ENCODE measurements at regions not wholly inside any gene's neighbourhood (a gene's known extent, or its start where the extent isn't known, plus 50 kb on each side); places are given as distances from the start of the nearest gene placed in this dataset.
A peak's percentile ranks its signal among the peaks of the same experiment; 100 is the strongest.

DNA sequence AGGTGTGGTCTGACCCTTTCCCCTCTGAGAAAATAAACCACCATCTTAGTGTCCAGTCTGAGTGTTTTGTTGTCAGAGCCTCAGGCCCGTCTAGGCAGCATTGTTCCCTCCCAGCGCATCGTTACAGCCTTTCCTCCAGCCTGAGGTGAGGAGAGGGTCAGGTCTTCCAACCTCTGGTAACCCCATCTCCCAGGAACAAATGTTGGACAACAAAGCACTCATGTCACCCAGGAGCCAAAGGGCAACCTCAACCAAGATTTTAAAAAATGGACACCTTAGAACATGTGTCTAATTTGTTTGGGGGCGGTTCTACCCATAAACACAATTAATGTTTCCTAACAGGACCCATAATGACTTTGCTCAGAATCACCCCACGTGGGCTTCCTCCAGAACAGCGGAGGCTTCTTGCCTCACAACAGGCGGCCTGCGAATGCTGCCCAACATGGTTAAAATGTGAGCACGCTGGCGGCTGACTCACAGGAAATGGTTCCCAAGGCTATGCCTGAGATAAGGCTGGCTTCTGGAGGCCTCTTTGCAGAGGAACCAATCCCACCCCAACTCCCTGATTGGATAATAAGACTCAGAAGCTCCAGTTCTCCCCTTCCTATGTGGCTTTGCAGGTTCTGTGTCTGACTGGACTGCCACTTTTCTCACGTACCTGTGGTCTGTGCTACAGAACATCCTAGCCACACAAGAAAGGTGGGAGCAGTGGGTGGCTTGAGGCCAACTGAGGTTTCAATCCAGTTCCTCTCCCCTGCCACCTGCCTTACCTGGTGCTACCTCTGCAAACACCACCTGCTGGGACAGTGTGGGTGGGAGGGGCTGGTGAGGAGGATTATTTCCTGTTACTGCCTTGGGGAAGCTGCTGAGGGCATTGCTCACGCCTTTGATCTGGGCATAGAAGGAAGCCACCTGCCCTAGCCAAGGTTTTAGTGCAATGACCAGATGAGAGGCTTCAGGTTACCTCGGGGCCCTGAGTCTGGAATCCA, 108.8 kb downstream of the B3GNT2 start:
- DNase-seq (ENCODE audit: low read depth), result peak; percentile 89

DNA sequence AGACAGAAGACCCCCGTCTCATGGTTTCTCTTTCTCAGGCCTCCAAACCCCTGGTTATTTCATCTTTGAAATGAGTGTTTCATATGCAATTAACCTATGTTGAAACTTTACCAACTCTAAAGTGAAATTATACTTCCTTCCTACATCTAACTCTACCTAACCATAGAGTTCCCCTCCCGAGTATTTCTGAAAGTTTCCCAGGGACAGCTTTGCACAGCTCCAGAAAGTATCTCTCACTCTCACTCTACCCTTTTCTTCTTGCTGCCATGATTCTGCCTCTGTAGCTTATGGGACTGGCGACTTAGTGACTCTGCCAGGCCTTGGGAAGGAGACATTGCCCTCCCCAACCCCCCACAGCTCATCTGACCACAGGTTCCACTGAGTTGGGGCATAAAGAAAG, 107.9 kb downstream of the B3GNT2 start:
- no peak for DNase-seq (ENCODE audit: low read depth)

DNA sequence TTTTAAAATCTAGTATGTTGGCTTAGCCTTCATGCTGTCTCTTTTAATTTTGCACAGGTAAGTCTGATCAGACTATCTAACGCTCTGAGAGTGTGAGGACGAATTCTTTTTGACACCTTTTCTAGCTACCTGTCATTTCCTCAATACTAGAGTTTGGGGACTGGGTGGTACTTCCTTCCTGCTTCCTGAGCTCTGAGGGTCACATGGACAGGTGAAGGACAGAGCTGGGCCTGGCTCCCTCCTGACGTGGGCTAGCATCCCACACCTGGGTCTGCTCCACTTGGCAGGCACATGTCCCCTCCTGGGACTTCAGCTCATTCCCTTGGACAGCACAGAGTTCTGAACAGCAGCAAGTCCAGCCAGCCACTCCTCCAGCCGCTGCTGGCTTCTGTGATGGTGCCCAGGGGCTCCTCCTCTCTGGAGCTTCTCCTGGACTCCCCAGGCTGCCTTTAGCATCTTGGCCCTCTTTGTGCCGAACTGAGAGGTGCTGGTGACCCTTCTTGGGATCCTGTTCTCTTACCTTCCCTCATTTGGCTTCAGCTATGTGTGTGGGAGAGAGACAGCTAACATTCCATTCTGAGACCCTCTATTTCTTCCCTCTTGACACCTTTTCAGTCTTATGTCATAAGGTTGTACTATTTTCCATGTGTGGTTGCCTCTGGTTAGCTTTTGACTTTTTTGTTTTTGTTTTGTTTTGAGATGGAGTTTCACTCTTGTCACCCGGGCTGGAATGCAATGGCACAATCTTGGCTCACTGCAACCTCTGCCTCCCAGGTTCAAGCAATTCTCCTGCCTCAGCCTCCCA, 106.9 kb downstream of the B3GNT2 start:
- no peak for DNase-seq (ENCODE audit: low read depth)

- no peak for DNase-seq (ENCODE audit: low read depth)
Observed at GRCh38 chr2:62300925-62301324, 105.0 kb downstream of the B3GNT2 start.

DNA sequence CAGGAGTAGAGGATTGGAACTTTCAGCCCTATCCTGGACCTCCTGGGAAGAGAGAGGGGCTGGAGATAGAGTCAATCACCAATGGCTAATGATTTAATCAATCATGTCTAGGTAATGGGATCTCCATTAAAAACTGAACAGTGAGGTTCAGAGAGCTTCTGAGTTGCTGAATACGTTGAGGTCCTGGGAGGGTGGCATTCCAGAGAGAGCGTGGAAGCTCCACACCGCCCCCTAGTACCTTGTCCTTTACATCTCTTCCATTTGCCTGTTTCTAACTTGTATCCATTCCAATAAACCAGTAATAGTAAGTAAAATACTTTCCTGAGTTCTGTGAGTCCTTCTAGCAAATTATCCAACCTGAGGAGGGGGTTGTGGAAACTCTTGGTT, 101.7 kb downstream of the B3GNT2 start:
- peak; percentile 35 for DNase-seq (ENCODE audit: low read depth)

- DNase-seq (ENCODE audit: low read depth), result no peak
Observed at GRCh38 chr2:62296832-62297623, 101.1 kb downstream of the B3GNT2 start.

GRCh38 chr2:62296034-62296831, 100.3 kb downstream of the B3GNT2 start:
- no peak for DNase-seq (ENCODE audit: low read depth)

- no peak for DNase-seq (ENCODE audit: low read depth)
Observed at GRCh38 chr2:62293490-62294271, 97.8 kb downstream of the B3GNT2 start.

GRCh38 chr2:62293151-62293489, 97.2 kb downstream of the B3GNT2 start:
- no peak for DNase-seq (ENCODE audit: low read depth)

DNA sequence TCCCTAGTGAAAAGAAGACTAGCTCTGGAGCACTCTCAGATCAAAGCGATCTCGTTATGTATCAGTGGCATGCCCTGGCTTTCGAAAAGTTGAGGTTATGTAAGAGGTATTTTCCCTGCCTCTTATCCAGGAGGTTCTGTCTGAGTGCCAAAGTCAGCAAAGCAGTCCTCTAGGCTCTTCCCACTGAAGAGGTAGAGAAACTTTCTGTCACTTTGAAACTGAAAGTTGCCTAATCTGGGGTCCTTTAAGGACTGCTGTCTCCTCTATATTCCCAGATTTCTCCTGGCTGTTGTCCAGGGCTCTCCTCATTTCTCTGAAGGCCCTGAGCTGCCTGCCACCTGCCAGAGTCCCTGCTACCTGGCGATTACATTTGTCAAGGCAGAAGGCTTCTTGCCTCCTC, 96.3 kb downstream of the B3GNT2 start:
- DNase-seq (ENCODE audit: low read depth), result no peak

- DNase-seq (ENCODE audit: low read depth), result no peak
Observed at GRCh38 chr2:62291517-62292137, 95.7 kb downstream of the B3GNT2 start.

DNA sequence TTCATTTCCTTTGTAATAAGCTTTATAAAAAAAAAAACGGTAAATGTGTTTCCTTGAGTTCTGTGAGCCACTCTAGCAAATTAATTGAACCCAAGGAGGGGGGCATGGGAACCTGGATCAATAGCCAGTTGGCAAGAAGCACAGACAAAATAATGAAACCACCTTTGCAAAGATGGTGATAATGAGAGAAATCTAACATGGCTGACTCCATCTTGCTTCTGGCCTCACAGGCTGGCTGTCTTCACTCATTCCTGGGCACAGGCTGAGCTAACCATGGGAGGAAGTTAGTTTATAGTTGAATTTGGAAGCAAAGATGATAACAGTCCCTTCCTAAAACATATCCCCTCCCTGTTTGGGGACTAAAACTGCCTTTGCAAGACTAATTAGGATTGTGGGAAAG, 95.1 kb downstream of the B3GNT2 start:
- no peak for DNase-seq (ENCODE audit: low read depth)

- peak; percentile 89 for DNase-seq (ENCODE audit: low read depth)
Observed at GRCh38 chr2:62287899-62288880, 92.3 kb downstream of the B3GNT2 start.

DNA sequence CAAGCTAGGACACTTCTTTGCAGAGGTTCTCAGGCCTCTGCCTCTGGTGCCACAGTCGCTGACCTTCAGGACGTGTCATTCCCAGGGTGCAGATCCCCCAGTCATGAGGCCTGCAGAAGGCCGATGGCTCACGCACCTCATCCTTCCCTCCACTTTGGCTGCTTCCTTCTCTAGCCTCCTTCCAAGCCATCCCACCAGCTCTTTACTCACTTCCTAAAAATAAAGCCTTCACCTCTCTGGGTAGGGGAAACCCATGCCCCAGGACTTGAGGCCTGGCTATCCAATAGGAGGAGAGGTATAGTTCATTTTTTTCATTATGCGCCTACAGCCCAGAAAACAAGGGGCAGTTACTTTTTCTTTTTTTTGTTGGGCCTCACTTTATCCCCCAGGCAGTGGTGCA, 91.4 kb downstream of the B3GNT2 start:
- DNase-seq (ENCODE audit: low read depth), result no peak

DNA sequence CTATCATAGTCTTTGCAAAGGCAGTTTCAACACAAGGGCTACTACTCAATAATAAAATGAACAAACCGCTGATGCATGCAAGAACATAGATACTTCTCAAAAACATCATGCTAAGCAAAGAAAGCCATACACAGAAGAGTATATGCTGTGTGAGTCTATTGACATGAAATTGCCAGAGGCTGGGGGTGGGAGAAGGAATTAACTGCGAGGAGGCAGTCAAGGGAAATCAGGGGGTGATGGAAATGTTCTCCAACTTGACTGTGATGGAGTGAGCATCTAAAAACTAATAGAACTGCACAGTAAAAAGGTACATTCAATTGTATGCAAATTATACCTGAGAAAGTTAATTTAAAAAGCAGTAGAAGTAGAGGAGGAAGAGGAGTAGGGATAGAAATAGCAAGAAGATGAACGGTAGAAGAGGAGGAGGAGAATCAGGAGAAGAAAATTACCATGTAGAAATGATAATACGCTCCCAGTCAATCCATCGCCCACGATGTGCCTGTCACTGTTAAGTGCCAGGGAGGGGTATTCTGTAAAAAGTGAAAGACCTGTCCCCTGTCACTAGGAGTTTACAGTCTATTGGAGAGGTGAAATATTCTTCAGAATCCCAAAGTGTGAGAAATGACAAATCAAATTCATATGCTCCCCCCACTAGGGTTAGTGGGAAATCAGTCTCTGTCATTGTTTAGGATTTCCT, 90.3 kb downstream of the B3GNT2 start:
- no peak for DNase-seq (ENCODE audit: low read depth)

DNA sequence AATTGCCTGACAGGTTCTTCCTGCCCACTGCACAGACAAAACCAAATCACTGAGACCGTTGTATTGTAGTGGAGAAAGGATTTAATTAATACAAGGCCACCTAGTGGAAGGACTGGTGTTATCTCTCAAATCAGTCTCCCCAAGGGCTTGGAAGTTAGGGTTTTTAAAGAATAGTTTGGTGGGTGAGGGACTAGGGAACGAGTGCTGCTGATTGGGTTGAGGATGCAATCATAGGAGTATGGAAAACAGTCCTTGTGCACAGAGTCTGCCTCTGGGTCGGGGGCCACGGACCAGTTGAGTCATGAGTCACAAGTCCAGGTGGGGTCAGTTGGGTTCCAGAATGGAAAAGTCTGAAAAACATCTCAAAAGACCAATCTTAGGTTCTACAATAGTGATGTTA, 89.1 kb downstream of the B3GNT2 start:
- DNase-seq (ENCODE audit: low read depth), result no peak

- no peak for DNase-seq (ENCODE audit: low read depth)
Observed at GRCh38 chr2:62284471-62284870, 88.6 kb downstream of the B3GNT2 start.

DNA sequence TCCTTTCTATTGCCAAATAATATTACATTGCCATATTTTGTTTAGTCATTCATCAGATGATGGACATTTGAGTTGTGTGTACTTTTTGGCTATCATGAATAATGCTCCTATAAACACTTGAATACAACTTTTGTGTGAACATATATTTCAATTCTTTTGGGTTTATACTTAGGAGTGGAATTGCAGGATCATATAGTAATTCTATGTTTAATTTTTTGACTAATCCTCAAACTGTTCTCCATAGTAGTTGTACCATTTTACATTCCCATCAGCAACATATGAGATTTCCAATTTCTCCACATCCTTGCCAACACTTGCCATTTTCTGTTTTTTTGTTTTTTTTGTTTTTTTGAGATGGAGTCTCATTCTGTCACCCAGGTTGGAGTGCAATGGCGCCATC, 87.2 kb downstream of the B3GNT2 start:
- DNase-seq (ENCODE audit: low read depth), result no peak

Measured in RPMI7951 (cell line).